Middle frontal gyrus (tissue), 1 donor: ENCODE measurements at regions not wholly inside any gene's neighbourhood (a gene's known extent, or its start where the extent isn't known, plus 50 kb on each side); places are given as distances from the start of the nearest gene placed in this dataset.

Experiments
- DNase-seq: peaks from one replicate; pipeline ENCODE4 v3.0.0-alpha.2; 2015; ENCODE audit warnings: low spot score; ENCODE audit errors: extremely low spot score

DNA sequence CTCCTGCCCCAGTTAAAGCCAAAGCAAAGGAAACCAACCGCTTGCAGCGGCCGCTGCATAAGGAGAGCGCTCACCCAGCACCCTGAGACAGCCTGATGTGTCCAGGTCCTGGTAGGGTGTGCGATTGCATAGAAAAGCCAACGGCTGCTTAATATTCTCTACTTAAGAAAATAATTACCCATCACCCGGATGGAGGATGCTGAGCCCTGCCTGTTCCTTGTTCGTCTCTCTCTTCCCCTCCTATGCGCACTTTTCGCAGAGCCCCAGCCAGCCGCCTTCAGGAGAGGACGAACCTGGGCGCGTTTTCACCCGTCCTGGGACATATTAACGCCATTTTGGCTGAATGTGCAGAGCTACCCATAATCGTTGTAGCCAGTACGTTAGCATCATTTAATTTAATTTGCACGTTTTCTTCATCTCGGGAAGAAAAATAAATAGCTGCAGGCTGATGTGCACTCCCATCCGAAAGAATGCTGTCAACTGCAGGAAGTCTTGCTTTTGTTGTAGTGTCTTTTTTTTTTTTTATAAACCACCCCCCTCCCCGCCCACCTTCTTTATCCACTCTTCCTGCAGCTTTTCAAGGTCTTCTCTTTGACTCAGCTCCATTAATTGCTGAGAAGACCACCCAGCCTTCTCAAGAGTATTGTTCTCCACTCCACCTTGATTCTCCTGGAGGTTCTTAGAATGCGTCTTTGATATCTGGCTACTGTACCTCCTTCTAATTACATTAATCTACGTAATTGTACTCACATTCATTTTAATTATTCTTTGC, 214.5 kb downstream of the TEX29 start:
- DNase-seq: no peak

DNA sequence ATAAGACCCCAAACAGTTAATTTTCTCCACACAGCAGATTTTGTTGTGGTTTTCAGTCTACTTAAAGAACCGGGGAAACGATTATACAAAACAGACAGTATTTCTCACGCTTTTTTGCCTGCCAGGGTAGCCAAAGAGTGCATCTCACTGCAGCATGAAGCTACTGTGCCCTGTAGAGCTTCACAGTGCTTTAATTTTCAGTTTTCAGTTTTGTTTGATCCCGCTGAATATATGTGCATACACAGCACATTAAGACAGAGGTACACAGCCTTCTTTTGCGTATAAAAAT, 215.0 kb downstream of the TEX29 start:
- DNase-seq: no peak

DNA sequence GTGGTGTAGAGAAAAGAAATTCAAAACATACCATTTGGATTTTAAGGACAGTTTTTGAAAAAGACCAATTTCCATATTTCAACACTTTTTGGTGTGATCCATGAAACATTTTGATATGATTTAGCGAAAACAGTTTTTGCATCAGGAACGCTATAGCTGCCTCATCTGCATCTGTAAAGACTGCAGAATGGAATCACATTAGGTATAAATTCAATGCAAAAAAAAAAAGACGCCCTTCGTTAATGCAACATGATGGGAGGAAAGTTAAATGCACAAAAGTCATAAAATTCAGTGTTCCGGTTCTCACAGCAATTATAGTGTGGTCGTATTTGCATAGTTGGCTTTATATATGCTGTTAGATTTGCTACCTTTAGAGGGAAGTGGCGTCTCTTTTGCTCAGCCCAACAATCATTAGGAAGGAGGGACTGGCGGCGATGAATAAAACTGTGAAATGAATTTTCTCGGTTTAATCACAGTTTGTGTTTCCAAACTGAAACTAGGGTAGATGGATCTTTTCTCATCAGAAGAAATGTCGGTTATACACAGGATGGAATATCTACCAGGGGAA, 215.7 kb downstream of the TEX29 start:
- DNase-seq: no peak

DNA sequence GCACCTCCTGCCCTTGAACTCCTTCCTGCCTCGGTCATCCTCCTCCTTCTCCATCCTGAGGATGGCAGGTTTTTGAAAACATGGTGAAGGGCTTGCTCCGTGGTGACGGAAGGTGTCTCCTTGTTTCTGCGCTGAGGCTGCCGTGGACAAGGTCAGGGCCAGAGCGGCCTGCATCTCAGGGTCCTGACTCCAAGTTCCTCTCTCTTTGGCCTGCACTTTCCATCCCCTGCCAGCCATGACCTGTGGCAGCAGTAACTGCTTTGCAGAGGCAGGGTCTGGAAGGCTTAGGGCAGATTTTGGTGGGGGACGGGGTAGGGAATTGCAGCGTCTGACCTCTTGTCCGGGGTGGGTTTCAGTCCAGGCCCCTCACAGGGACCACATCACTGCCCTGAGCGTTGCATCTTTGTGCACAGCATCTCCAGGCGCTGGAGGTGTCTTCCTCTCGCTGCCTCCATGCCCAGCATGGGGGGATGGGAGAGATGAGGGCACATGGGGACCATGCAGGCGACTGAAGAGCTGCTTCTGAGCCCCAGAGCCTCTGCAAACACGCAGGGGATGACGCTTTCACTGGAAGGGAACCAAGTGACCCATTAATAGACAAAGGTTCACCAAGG, 216.8 kb downstream of the TEX29 start:
- DNase-seq: no peak

DNA sequence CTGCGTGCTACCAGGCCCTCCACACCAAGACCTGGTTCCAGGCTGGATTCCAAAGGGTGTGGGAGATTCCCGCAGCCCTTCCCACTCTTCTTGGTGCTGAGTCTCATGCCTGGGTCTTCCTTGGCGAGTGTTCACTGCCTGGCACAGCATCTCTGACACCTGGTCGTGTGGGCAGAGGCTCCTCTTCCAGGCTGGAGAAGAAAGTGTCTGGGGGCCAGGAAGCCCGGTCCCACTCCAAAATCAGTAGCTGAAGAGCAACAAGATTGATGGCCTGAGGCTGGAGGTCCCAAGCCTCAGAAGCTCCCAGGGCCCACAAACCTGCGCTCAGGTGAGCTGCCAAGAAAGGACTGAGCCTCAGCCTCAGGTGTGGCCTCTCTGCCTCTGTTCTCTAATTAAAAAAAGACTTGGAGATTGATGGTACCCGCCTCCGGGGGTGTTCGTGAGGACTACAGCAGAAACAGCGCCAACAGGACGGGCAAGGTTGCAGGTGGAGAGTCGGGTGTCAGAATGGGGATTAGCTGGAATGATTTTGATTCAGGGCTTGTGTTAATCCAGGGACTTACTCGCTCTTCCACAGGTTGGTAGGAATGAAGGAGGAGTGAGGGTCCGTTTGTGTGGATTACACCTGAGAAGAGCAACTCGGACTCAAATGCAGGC, 217.5 kb downstream of the TEX29 start:
- DNase-seq: no peak

DNA sequence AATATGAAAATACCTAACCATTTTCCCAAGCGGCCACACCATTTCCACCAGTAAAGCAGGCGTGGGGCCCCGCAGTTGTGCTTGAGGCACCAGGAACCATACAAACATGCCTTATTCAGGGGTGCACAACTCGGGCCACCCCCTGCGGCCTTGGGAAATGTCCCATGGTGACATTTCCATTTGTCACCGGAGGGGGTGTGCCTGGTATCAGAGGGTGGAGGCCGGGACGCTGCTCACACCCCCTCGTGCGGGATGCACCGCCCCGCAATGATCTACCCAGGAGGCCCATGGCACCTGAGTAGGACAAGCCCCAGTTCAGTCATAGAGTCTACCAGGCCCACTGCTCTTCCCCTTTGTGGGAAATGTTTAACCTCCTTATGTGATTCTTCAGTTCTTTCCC, 218.8 kb downstream of the TEX29 start:
- no peak for DNase-seq

DNA sequence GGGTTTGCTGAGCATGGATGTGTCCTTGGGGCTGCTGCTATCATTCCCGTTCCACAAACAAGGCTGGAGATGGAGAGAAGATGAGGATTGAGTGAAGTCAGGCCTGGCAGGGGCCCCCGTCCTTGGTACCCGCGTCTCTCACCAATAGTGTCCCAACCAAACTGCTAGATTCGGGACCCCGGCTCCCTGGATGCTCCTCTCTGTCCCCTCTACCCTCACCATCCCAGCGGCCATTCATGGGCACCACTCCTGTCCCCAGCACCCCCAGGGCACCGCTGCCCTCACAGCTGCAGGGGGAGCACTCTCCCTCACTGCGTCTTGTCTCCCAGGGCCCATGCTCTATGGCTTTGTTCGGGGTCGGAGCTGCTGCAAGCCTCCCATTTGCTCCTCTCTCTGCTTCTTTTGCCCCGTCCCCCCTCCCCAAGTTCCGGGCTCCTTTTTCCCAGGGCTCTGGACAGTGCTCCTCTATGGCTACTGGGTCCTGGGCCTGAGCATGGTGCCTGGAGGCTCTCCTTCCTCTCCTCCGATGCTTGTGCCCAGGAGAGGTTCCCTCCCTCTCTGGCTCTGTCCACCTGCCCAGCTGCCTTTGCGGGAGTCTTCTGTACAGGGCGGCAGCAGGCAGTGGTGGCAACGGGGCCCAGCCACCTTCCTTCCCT, 219.5 kb downstream of the TEX29 start:
- no peak for DNase-seq

DNA sequence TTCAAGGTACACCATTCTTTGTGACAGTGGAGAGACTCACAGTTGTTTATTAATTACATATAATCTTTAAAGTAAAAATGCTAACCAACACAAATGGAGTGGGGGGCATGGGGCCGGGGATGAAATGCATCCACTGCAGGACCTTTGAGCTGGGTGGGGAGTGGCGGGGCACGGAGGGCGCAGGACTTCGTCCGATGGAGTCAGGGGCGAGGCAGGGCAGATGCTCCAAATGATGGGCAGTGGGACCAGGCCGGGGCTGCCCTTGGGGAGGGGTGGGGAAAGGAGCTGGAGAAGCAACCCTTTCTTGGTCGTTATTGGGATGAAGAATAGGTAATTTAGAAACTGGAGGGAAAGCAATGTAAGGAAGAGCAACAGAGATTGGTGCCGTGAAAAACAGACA, 220.0 kb downstream of the TEX29 start:
- DNase-seq: no peak

DNA sequence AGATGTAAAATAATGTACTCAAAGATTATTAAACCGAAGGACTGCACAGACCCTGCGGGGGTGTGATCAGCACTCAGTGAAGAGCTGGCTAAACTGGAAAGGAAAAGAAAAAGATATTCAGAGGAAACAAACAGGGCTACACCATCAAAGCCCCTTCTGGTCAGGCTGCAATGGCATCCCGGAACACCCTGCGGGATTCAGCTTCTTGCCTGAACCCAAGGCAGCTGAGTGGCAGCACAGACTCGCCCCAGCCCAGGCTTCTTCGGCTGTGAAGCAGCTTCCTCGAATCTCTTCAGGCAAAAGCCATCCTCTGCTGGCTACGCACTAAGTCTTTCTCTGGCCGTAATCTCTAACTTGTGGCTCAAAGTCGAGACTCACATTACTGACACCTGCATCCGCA, 220.9 kb downstream of the TEX29 start:
- DNase-seq: no peak

DNA sequence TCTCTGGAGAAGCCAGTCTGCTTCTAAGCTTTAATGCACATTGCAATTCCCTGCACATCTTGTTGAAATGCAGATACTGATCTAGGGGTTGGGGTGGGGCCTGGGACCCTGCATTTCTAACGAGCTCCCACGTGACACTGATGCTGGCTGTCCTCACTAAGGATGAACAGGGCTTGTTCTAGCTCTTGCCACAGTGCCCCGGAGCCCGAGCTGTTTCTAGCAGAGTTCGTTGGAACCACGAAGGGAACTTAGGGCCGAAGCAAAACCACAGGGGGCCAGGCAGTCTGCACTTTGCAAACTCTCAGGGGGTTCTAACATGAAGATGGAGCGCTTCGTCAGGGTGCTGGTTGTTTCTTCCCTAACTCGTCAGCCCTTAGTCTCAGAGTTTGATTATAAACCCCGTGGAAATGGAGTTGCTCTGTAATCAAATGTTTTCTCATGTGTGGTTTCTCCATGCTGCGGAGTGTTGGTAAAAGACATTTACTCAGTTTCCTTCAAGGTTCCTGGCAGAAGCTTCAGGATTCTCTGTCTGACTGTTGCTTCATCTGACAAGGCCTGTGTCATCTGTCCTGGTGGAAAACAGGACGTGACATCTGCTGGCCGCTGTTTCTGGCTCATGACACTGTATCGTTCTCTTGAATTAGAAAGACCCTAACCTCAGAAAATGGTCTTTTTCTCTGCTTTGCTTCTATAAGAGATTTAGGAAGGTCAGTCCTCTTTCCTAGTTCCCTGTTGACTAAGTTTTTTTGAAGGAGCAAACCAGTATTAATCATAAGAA, 221.5 kb downstream of the TEX29 start:
- no peak for DNase-seq

DNA sequence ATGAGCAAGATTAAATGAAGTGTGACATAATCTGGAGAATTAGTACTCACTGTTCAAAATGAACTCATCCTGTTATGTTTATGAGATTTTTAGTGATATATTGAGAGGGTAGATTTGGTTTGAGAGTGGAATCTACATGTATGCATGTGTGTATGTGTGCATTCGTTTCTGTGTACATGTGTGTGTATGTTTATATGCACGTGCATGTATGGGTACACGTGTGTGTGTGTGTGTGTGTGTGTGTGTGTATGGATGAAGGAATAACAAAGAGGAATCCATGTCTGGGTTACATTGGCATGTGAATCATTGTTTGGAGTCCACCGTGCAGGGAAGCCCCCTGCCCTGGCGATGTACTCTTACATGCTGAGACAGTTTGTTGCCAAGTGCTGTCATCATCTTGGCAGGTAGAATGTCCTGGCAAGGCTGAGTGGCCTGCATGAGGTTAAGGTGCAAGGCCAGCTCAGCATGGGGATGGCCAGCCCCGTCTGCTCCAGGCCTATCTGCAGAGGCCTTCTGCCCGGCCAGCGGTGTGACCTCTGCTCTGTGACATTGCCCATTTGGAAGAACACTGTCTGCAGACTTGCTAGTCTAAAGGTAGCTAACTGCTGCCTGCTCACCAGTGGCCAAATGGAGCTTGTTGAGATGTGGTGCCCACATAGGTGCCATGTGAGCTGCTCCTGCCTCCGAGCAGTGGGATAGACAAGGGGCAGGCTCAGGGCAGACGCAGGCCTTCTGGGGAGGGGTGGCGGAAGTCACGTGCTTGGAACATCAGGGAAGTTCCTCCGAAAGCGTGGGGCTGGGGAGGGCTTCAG, 222.3 kb downstream of the TEX29 start:
- no peak for DNase-seq

DNA sequence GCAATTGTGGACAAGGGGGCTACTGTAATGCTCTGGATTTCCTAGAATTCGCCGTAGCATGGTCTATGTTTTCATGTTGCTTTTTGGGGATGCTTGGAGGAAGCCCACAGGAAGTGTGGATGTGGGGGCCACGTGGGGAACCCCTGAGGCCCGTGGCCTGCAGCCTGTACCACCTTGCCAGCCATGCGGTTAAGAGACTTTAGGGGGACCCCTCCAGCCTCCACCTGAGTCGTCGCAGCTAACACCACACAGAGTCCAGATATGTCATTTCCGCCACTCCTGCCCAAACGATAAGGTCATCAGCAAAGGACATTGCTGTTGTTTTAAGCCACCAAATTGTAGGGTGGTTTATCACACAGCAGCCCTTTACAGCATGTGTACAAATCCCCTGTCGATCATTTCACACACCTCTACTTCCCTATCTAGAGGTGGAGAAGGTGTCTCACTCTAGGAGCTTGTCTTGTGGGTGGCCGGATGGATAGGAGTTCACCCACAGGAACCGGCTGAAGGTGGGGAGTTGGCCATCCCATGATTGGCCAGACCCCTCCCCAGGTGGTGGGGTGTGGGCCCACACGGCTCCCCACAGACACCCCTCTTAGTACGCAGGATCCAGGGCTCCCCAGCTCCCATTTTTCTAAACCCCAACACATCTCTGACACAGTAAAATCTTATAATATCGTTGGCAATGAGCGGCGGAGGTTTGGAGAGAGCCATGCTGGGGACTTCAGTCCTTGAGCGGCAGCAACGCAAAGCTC, 226.7 kb downstream of the TEX29 start:
- no peak for DNase-seq

DNA sequence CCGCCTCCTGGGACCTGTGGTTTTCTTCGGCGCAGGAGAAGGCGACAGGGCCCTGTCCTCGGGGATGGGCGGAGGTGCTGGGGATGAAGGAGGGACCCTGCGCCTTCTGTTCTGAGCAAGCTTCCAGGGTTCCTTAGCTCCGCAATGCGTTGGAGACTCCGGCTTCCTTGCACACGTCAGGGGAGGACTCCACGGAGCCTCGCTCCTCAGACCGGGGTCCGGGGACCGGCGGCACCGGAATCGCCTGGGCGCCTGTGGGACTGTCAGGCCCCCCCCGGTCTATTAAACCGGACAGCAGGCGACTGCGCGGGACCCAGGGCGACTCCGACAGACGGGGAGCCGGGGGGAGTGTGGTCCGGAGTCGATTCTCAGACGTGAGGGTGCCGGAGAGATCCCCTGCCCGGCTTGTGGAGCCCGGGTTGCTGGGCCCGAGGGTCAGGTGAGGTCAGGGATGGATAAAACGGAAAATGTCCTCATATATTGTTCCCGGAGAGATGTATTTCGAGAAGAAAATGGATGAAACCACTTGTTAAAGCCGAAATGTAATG, 227.4 kb downstream of the TEX29 start:
- no peak for DNase-seq

DNA sequence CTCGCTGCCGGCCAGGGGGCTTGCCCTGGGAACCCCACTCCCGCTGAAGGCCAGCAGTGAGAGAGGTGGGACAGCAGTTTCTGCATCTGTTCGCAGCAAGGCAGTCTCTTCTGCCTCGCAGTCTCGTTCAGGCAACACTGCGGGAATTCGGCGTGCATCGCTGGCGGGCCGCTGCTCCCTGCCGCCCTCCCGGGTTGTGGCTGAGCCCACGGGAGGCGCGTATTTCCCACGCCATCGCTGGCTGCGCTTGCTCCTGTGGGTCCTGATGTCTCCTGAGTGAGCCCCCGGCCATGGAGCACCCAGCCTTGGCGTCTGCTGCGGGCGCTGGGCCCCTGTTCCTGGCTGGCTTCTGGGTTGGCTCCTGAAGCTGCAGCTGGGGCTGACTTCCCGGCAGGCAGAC, 227.9 kb downstream of the TEX29 start:
- DNase-seq: no peak

DNA sequence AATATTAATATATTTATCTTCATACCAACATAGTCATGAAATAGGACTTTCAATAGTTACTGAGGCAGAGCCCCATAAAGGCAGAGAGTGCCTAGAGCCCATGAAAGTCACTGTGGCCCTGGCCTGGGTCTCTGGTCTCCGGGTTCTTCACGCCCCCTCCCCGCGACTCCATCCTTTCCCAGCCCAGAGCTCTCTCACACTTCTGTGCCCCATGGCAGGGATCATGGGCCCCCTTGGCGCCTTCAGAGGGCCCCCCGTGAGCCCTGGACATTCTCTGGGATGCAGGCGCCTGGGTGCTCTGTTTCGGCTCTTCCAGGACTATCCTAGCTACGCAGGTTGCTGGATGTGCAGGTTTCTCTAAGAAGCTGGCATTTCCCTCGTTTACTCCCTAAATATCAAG, 228.4 kb downstream of the TEX29 start:
- DNase-seq: no peak

DNA sequence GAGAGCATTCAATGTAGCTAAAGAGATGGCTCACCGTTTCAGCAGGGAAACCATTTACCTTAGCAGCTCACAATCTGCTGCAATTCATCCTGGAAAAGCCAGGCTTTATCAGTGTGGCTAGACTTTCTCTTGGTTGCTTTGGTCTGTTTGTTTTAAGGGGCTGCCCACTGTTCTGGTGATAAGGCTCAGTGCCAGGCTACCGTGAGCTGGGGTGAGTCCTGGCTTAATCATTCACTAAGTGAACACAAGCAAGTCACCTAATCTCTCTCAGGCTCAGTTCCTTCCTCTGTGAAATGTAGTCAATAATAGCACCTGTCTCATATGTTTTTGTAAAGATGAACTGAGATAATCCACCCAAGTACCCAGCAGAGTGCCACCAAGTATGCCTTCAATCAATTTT, 229.0 kb downstream of the TEX29 start:
- no peak for DNase-seq

DNA sequence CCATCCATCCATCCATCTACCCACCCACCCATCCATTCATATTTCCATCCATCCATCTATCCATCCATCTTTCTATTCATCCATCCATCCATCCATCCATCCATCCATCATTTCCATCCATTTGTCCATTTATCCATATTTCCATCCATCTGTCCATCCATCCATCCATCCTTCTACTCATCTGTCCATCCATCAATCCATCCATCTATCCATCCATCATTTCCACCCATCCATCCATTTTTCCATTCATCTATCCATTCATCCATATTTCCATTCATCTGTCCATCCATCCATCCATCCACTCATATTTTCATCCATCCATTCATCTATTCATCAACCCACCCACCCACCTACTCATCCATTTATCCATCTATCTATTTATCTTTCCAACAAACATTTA, 229.6 kb downstream of the TEX29 start:
- DNase-seq: no peak

DNA sequence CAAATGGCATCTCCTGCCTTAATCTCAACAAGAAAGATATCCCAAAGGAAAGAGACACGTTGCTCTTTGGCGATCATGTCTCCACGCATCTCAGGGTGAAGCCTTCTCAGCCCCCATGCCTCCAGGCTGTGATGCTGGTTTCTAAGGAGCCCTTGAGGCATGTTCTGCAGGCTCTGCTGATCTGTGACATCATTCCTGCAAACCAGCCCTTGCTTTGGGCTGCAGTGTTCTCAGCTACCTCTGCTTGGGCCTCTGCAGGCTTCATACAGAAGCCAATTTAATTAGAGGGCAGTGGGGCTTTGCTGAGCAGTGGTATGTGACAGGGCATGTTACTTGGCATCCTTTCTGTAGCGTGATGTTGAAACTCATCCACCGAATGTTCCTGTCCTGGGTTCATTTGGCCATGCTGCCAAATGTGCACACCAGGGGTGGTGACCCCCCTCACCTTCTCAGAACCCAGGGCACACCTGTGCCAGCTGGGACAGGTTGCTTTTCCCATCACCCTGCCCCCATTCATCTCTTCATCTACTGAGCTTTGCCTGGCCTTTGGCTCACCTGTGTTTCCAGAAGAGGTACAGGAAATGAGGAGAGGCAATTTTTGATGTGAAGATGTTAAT, 230.9 kb downstream of the TEX29 start:
- no peak for DNase-seq
